ENCODE measurements at regions not wholly inside any gene's neighbourhood (a gene's known extent, or its start where the extent isn't known, plus 50 kb on each side); places are given as distances from the start of the nearest gene placed in this dataset.

- WGBS, 2 experiments (ENCODE audit: extremely low coverage in 2 of 2, insufficient read length in 1 of 2), result 90% methylated on average over 6 of the region's 20 CpGs; no CpG with 5 or more reads in 1 of the 2 experiments
- ChIA-PET POLR2A (ENCODE audit: unreplicated experiment) (no interaction called here), CTCF (no interaction called here)
- H3K27ac ChIP-seq (ENCODE audit: insufficient read depth, low read length), result no peak overlapping the region
- TF ChIP-seq MAZ (IDR thresholded peaks at IDR 0.05; ENCODE audit: borderline replicate concordance, low read depth, low read length), result no peak
- intact Hi-C loops (cut with micrococcal nuclease), result no loop called here
- no peak overlapping the region for H2BK120ac ChIP-seq (ENCODE audit: low read depth, low read length)
- no peaks in the 10 kb centered on the region for H3K9me1 ChIP-seq (ENCODE audit: insufficient read depth, low read length)
- H2BK5ac ChIP-seq (ENCODE audit: low read depth, low read length, poor library complexity, severe bottlenecking), result no peak overlapping the region
- no peak overlapping the region for H2BK15ac ChIP-seq (ENCODE audit: low read depth, low read length)
- no TSS peak for BruUV-seq (replicated peaks)
- H3K4me1 ChIP-seq (ENCODE audit: control insufficient read depth, insufficient read depth, low read length), result no peaks in the 10 kb centered on the region
- no peak overlapping the region for H3K18ac ChIP-seq (ENCODE audit: low read depth, low read length)
- no peaks in the 10 kb centered on the region for H3K9me3 ChIP-seq (ENCODE audit: control insufficient read depth, insufficient read depth, low read length)
- no peak overlapping the region for H3K14ac ChIP-seq (replicated peaks; ENCODE audit: low read depth, low read length)
- no peaks in the 10 kb centered on the region for H3K79me1 ChIP-seq (ENCODE audit: low read depth in 1 of 2, low read length in 2 of 2)
- no peak overlapping the region for H4K8ac ChIP-seq (ENCODE audit: low read depth in 2 of 2, low read length in 2 of 2)
- no peak overlapping the region for H3K4ac ChIP-seq (ENCODE audit: low read depth, low read length)
- no peaks in the 10 kb centered on the region for H4K20me1 ChIP-seq (ENCODE audit: insufficient read depth, low read length)
- no peak overlapping the region for H2AK9ac ChIP-seq (replicated peaks; ENCODE audit: low read depth, low read length, poor library complexity)
- H3K9ac ChIP-seq (ENCODE audit: low read depth, low read length), result no peak overlapping the region
- ATAC-seq (ENCODE audit: low read depth), result no peak
- in situ Hi-C loops (cut with MboI; ENCODE audit: low sequenced_read_pairs), result no loop called here
- no peaks in the 10 kb centered on the region; the same call in 1 of the 2 replicates for H3K27me3 ChIP-seq (ENCODE audit: control insufficient read depth, insufficient read depth, low read length)
- no peak overlapping the region for H4K5ac ChIP-seq (ENCODE audit: low read depth, low read length)
- no peak overlapping the region for H4K91ac ChIP-seq (ENCODE audit: insufficient read depth, low read depth, low read length)
- H3K36me3 ChIP-seq (ENCODE audit: control insufficient read depth, insufficient read depth, low read length), result no peaks in the 10 kb centered on the region
- no peak overlapping the region for H3K56ac ChIP-seq (ENCODE audit: extremely low read depth, insufficient read depth, low read length)
- H3K4me3 ChIP-seq (ENCODE audit: insufficient read depth, low read depth, low read length), result no peak overlapping the region
- no peak overlapping the region for H2BK20ac ChIP-seq (ENCODE audit: low read depth, low read length)
- no peak overlapping the region for H3K23ac ChIP-seq (ENCODE audit: low read depth, low read length)
- H3K4me2 ChIP-seq (ENCODE audit: low read depth, low read length), result no peak overlapping the region
- dilution Hi-C loops (cut with HindIII; ENCODE audit: low sequenced_read_pairs, unreplicated experiment), result no loop called here
- no peak overlapping the region for H2AFZ ChIP-seq (replicated peaks; ENCODE audit: low read length, poor library complexity)
- H2AK5ac ChIP-seq (ENCODE audit: low read depth, low read length), result no peak overlapping the region
- DNase-seq, result no peak
Measured at GRCh38 chr10:36819781-36820180, 305.6 kb upstream of the ANKRD30A start.

Data from IMR-90 (cell line).